SK-N-SH (cell line): ENCODE measurements at regions not wholly inside any gene's neighbourhood (a gene's known extent, or its start where the extent isn't known, plus 50 kb on each side); places are given as distances from the start of the nearest gene placed in this dataset.

ENCODE experiments used
- CTCF ChIA-PET: fragments of 300-600, 350-600 bp; formaldehyde crosslinking; extraction: SDS; loops from one replicate; lab custom pipeline; 2021; lab: Yijun Ruan, JAX
- POLR2A ChIA-PET: fragments of 350-600 bp; sonication (Branson Sonifier 250); formaldehyde crosslinking; extraction: SDS; loops from one replicate; lab custom pipeline; 2020; ENCODE audit warnings: antibody characterized with exemption, inconsistent platforms; lab: Yijun Ruan, JAX
- DNase-seq: peaks from one replicate; pipeline ENCODE4 v3.0.0; 2012
- H2AFZ ChIP-seq: fragments of 200-600 bp; sonication (generic); 2 replicates; pipeline ENCODE4 v1.8.1; 2016; ENCODE audit warnings: antibody characterized with exemption, mild to moderate bottlenecking, low read depth
- H3F3A ChIP-seq: fragments of 200-600 bp; sonication (generic); replicated peaks from 2 replicates; pipeline ENCODE3; 2016; ENCODE audit warnings: antibody characterized with exemption, mild to moderate bottlenecking; ENCODE audit not compliant: insufficient read depth
- H3K27ac ChIP-seq, 2 experiments: fragments of 200-500 bp in 1 of 2; fragments of 200-600 bp in 1 of 2; sonication (Bioruptor generic) in 1 of 2; sonication (generic), shearing (Covaris generic) in 1 of 2; 2 replicates each; pipeline versions ENCODE4 v1.5.1 to v1.6.1; 2014 to 2016; ENCODE audit warnings: low read depth in 2 of 2, inconsistent platforms in 1 of 2, low read length in 1 of 2, mild to moderate bottlenecking in 1 of 2, mixed read lengths in 1 of 2
- H3K27me3 ChIP-seq: fragments of 200-600 bp; sonication (generic), shearing (Covaris generic); 2 replicates; pipeline ENCODE4 v1.6.1; 2016; ENCODE audit warnings: mixed run types; ENCODE audit not compliant: insufficient read depth
- H3K36me3 ChIP-seq, 2 experiments: fragments of 200-500 bp in 1 of 2; fragments of 200-600 bp in 1 of 2; sonication (Bioruptor generic) in 1 of 2; sonication (generic) in 1 of 2; replicated peaks in 1 of 2; 2 replicates each; pipeline versions ENCODE3 to v1.5.1; 2014 to 2016; ENCODE audit warnings: low read length in 1 of 2, mild to moderate bottlenecking in 1 of 2; ENCODE audit not compliant: insufficient read depth in 2 of 2, control insufficient read depth in 1 of 2
- H3K4me1 ChIP-seq, 2 experiments: fragments of 200-500 bp in 1 of 2; fragments of 200-600 bp in 1 of 2; sonication (Bioruptor generic) in 1 of 2; sonication (generic), shearing (Covaris generic) in 1 of 2; 2 replicates each; pipeline versions ENCODE4 v1.5.1 to v1.6.1; 2014 to 2016; ENCODE audit warnings: low read depth in 1 of 2, low read length in 1 of 2, mixed run types in 1 of 2; ENCODE audit not compliant: insufficient read depth in 2 of 2, control insufficient read depth in 1 of 2
- H3K4me2 ChIP-seq: fragments of 200-600 bp; sonication (generic), shearing (Covaris generic); 2 replicates; pipeline ENCODE4 v1.6.1; 2017; ENCODE audit warnings: mixed run types
- H3K4me3 ChIP-seq, 2 experiments: fragments of 200-500 bp in 1 of 2; fragments of 200-600 bp in 1 of 2; sonication (Bioruptor generic) in 1 of 2; sonication (generic), shearing (Covaris generic) in 1 of 2; 2 replicates each; pipeline versions ENCODE4 v1.5.1 to v1.8.1; 2014 to 2016; ENCODE audit warnings: low read depth in 2 of 2, inconsistent platforms in 1 of 2, low read length in 1 of 2, mild to moderate bottlenecking in 1 of 2, mixed read lengths in 1 of 2, moderate library complexity in 1 of 2
- H3K79me2 ChIP-seq: fragments of 200-600 bp; sonication (generic); 2 replicates; pipeline ENCODE4 v1.8.1; 2017; ENCODE audit warnings: mild to moderate bottlenecking; ENCODE audit not compliant: insufficient read depth
- H3K9ac ChIP-seq: fragments of 200-600 bp; sonication (generic); 2 replicates; pipeline ENCODE4 v1.6.1; 2017; ENCODE audit warnings: mixed run types
- H3K9me2 ChIP-seq: fragments of 200-600 bp; sonication (generic); 2 replicates; pipeline ENCODE4 v1.6.1; 2017; ENCODE audit warnings: mixed run types
- H3K9me3 ChIP-seq: fragments of 200-600 bp; sonication (generic); 2 replicates; pipeline ENCODE4 v1.6.1; 2017; ENCODE audit warnings: mixed run types, mild to moderate bottlenecking, moderate library complexity
- H4K20me1 ChIP-seq: fragments of 200-600 bp; sonication (generic); 2 replicates; pipeline ENCODE4 v1.6.1; 2017; ENCODE audit warnings: mild to moderate bottlenecking, mixed run types; ENCODE audit not compliant: insufficient read depth
- CHD2 ChIP-seq: fragments of 150-350 bp; IDR thresholded peaks from 2 replicates; pipeline ENCODE4 v1.6.1; 2018; ENCODE audit warnings: low read length; ENCODE audit not compliant: partially characterized antibody
- ELF1 ChIP-seq: IDR thresholded peaks from 2 replicates; pipeline ENCODE4 v1.4.0; 2012
- EP300 ChIP-seq, 2 experiments: IDR thresholded peaks; 2 replicates each; pipeline versions ENCODE4 v1.4.0 to v1.6.1; 2012; ENCODE audit warnings: borderline replicate concordance in 1 of 2, low read depth in 1 of 2, low read length in 1 of 2
- EZH2phosphoT487 ChIP-seq: fragments of 200-600 bp; sonication (generic); IDR thresholded peaks from 2 replicates; pipeline ENCODE4 v1.6.1; 2017; ENCODE audit warnings: low read depth, mixed run types, mild to moderate bottlenecking, antibody characterized with exemption, moderate library complexity, borderline replicate concordance
- FOSL2 ChIP-seq: IDR thresholded peaks from 2 replicates; pipeline ENCODE4 v1.4.0; 2012; ENCODE audit warnings: low read depth, mild to moderate bottlenecking, moderate library complexity, borderline replicate concordance
- FOXM1 ChIP-seq: IDR thresholded peaks from 2 replicates; pipeline ENCODE4 v1.4.0; 2012; ENCODE audit warnings: low read depth, mild to moderate bottlenecking
- GATA2 ChIP-seq: sonication (generic); formaldehyde crosslinking; IDR thresholded peaks from 2 replicates; pipeline ENCODE4 v1.5.0; 2020; ENCODE audit warnings: mild to moderate bottlenecking, missing genetic modification reagents
- MAX ChIP-seq: IDR thresholded peaks from 2 replicates; pipeline ENCODE4 v1.4.0; 2012; ENCODE audit warnings: low read depth
- MEF2A ChIP-seq: IDR thresholded peaks from 2 replicates; pipeline ENCODE4 v1.4.0; 2012; ENCODE audit warnings: low read depth, borderline replicate concordance
- NRF1 ChIP-seq: IDR thresholded peaks from 2 replicates; pipeline ENCODE4 v1.6.1; 2012; ENCODE audit warnings: low read depth, mild to moderate bottlenecking, low read length
- PBX3 ChIP-seq: IDR thresholded peaks from 2 replicates; pipeline ENCODE4; 2012
- POLR2AphosphoS5 ChIP-seq: IDR thresholded peaks from 2 replicates; pipeline ENCODE4 v1.6.1; 2012; ENCODE audit warnings: low read depth, low read length
- RAD21 ChIP-seq: IDR thresholded peaks from 2 replicates; pipeline ENCODE4 v1.6.1; 2012; ENCODE audit warnings: mild to moderate bottlenecking, low read length
- RCOR1 ChIP-seq: fragments of 150-350 bp; IDR thresholded peaks from 2 replicates; pipeline ENCODE4 v1.6.1; 2017; ENCODE audit warnings: antibody characterized with exemption, low read length
- RXRA ChIP-seq: IDR thresholded peaks from 2 replicates; pipeline ENCODE4 v1.4.0; 2012; ENCODE audit warnings: low read depth, mild to moderate bottlenecking, borderline replicate concordance
- SMC3 ChIP-seq: IDR thresholded peaks from 2 replicates; pipeline ENCODE4 v1.6.1; 2012; ENCODE audit warnings: low read depth, low read length, improper control_type of control experiment
- TAF1 ChIP-seq: IDR thresholded peaks from 2 replicates; pipeline ENCODE4 v1.6.1; 2012; ENCODE audit warnings: low read depth, mild to moderate bottlenecking, low read length, moderate library complexity, borderline replicate concordance
- WGBS: methylation state at CpG from one replicate; pipeline ENCODE4 v1.1.6; 2017; ENCODE audit warnings: low lambda C conversion rate; 5-methylcytosine and 5-hydroxymethylcytosine counted together
- TF ChIP-seq, protein P1 (sequence below): IDR thresholded peaks from 2 replicates; pipeline ENCODE4 v1.4.0; 2012; ENCODE audit warnings: low read depth, borderline replicate concordance
- TF ChIP-seq, protein P2 (sequence below): IDR thresholded peaks from 2 replicates; pipeline ENCODE4 v1.6.1; 2012; ENCODE audit warnings: mild to moderate bottlenecking, low read depth, low read length, moderate library complexity
- TF ChIP-seq, protein P3 (sequence below): fragments of 150-350 bp; IDR thresholded peaks from 2 replicates; pipeline ENCODE4 v1.6.1; 2016; ENCODE audit warnings: mild to moderate bottlenecking, low read depth, low read length

GRCh38 chrX:95058815-95059214, 1384.8 kb downstream of the FAM133A start (continued):
- TF ChIP-seq TAF1: no peak
- no peak for TF ChIP-seq SMC3
- TF ChIP-seq, protein P1, sequence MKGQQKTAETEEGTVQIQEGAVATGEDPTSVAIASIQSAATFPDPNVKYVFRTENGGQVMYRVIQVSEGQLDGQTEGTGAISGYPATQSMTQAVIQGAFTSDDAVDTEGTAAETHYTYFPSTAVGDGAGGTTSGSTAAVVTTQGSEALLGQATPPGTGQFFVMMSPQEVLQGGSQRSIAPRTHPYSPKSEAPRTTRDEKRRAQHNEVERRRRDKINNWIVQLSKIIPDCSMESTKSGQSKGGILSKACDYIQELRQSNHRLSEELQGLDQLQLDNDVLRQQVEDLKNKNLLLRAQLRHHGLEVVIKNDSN: no peak

DNA sequence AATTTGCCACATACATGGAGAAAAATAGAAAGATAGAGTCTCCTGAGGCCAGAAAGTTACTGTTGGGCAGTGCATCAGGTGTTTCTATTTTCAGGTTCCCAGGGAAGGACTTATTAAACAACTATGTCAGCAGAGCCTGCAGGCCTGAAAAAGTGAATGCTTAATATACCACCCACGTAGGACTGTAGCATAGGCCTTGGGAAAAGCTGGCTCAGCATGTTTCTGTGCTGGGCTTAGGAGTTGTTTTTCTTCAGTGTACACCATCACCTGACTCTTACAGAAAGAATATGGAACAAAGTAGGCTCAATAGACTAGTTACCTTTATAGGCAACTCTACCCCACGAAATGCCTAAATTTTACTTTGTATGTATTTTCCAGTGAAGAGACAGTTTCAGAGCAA, 1385.9 kb downstream of the FAM133A start:
- Histone ChIP-seq H3K27me3 (no peaks in the 10 kb centered on the region), H3K9ac (no peak overlapping the region), H3K27ac (peak overlapping the region in 1 of 2 experiments; percentile 70; a peak in 1 of 4 replicates), H3F3A (peaks cover 22% of the 10 kb centered on the region), H2AFZ (no peak overlapping the region), H3K4me2 (no peak overlapping the region), H3K36me3 (no peaks in the 10 kb centered on the region), H3K4me3 (no peak overlapping the region), H3K4me1 (peaks cover 0 to 5% of the 10 kb centered on the region in 2 experiments; a peak in 1 of 4 replicates), H3K9me2 (no peaks in the 10 kb centered on the region), H4K20me1 (no peaks in the 10 kb centered on the region), H3K79me2 (no peaks in the 10 kb centered on the region), H3K9me3 (no peaks in the 10 kb centered on the region)
- no peak for DNase-seq
- 44% methylated on average over 2 of the region's 2 CpGs for WGBS
- ChIA-PET POLR2A (no interaction called here), CTCF (interaction anchor here (1.3 kb wide), 1 partner anchor 13 kb away, joined by 3 read pairs; no protein-coding TSS in a partner anchor)
- TF ChIP-seq CHD2: no peak
- no peak for TF ChIP-seq EZH2phosphoT487
- no peak for TF ChIP-seq RAD21
- TF ChIP-seq, protein P1: no peak
- no peak for TF ChIP-seq POLR2AphosphoS5
- TF ChIP-seq, protein P2, sequence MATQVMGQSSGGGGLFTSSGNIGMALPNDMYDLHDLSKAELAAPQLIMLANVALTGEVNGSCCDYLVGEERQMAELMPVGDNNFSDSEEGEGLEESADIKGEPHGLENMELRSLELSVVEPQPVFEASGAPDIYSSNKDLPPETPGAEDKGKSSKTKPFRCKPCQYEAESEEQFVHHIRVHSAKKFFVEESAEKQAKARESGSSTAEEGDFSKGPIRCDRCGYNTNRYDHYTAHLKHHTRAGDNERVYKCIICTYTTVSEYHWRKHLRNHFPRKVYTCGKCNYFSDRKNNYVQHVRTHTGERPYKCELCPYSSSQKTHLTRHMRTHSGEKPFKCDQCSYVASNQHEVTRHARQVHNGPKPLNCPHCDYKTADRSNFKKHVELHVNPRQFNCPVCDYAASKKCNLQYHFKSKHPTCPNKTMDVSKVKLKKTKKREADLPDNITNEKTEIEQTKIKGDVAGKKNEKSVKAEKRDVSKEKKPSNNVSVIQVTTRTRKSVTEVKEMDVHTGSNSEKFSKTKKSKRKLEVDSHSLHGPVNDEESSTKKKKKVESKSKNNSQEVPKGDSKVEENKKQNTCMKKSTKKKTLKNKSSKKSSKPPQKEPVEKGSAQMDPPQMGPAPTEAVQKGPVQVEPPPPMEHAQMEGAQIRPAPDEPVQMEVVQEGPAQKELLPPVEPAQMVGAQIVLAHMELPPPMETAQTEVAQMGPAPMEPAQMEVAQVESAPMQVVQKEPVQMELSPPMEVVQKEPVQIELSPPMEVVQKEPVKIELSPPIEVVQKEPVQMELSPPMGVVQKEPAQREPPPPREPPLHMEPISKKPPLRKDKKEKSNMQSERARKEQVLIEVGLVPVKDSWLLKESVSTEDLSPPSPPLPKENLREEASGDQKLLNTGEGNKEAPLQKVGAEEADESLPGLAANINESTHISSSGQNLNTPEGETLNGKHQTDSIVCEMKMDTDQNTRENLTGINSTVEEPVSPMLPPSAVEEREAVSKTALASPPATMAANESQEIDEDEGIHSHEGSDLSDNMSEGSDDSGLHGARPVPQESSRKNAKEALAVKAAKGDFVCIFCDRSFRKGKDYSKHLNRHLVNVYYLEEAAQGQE: no peak
- TF ChIP-seq MAX: no peak
- TF ChIP-seq PBX3: no peak
- TF ChIP-seq FOSL2: no peak
- no peak for TF ChIP-seq EP300 (IDR thresholded peaks at IDR 0.05; ENCODE audit: borderline replicate concordance in 1 of 2, low read depth in 1 of 2, low read length in 1 of 2)
- no peak for TF ChIP-seq TAF1
- TF ChIP-seq, protein P3, sequence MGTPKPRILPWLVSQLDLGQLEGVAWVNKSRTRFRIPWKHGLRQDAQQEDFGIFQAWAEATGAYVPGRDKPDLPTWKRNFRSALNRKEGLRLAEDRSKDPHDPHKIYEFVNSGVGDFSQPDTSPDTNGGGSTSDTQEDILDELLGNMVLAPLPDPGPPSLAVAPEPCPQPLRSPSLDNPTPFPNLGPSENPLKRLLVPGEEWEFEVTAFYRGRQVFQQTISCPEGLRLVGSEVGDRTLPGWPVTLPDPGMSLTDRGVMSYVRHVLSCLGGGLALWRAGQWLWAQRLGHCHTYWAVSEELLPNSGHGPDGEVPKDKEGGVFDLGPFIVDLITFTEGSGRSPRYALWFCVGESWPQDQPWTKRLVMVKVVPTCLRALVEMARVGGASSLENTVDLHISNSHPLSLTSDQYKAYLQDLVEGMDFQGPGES: no peak
- TF ChIP-seq SMC3: no peak
- TF ChIP-seq NRF1: no peak
- TF ChIP-seq RCOR1: no peak
- TF ChIP-seq MEF2A: no peak
- TF ChIP-seq RXRA: no peak
- TF ChIP-seq GATA2 (CRISPR knock-in tag): no peak
- TF ChIP-seq ELF1: no peak
- TF ChIP-seq FOXM1: no peak
